Fibroblast of lung (primary cell): ENCODE measurements at regions not wholly inside any gene's neighbourhood (a gene's known extent, or its start where the extent isn't known, plus 50 kb on each side); places are given as distances from the start of the nearest gene placed in this dataset.
A peak's percentile ranks its signal among the peaks of the same experiment; 100 is the strongest.

Source experiments
- DNase-seq, 2 donors: peaks; one replicate each; pipeline versions ENCODE4 v3.0.0 to v3.0.0-alpha.2; 2010; ENCODE audit warnings: low read depth in 2 of 2
- H2AFZ ChIP-seq: 2 replicates; pipeline ENCODE4 v1.5.1; 2012; ENCODE audit warnings: low read length, control low read depth, inconsistent platforms
- H3K27ac ChIP-seq: 2 replicates; pipeline ENCODE4 v1.5.1; 2011; ENCODE audit warnings: low read length, control low read depth; ENCODE audit not compliant: insufficient read depth
- H3K27me3 ChIP-seq: 2 replicates; pipeline ENCODE4 v1.5.1; 2011; ENCODE audit warnings: mild to moderate bottlenecking, low read length; ENCODE audit not compliant: control insufficient read depth, insufficient read depth
- H3K36me3 ChIP-seq: 2 replicates; pipeline ENCODE4 v1.5.1; 2011; ENCODE audit warnings: low read length; ENCODE audit not compliant: control insufficient read depth, insufficient read depth
- H3K4me1 ChIP-seq: 2 replicates; pipeline ENCODE4 v1.5.1; 2011; ENCODE audit warnings: low read length; ENCODE audit not compliant: control insufficient read depth, insufficient read depth; ENCODE audit errors: extremely low read depth
- H3K4me2 ChIP-seq: 2 replicates; pipeline ENCODE4 v1.5.1; 2011; ENCODE audit warnings: low read length, control low read depth; ENCODE audit not compliant: insufficient read depth; ENCODE audit errors: extremely low read depth
- H3K4me3 ChIP-seq, 4 experiments: fragments of 200-600 bp in 1 of 4; sonication (generic) in 1 of 4; replicated peaks in 1 of 4; 2 replicates each; pipeline ENCODE4 v1.5.1; 2011 to 2016; ENCODE audit warnings: low read length in 4 of 4, low read depth in 3 of 4, mild to moderate bottlenecking in 3 of 4, control low read depth in 2 of 4, inconsistent platforms in 1 of 4, mixed read lengths in 1 of 4; ENCODE audit not compliant: insufficient read depth in 1 of 4; ENCODE audit errors: control extremely low read depth in 1 of 4
- H3K79me2 ChIP-seq: 2 replicates; pipeline ENCODE4 v1.5.1; 2012; ENCODE audit warnings: mild to moderate bottlenecking, low read length, inconsistent platforms; ENCODE audit not compliant: control insufficient read depth, insufficient read depth
- H3K9ac ChIP-seq: 2 replicates; pipeline ENCODE4 v1.5.1; 2011; ENCODE audit warnings: mild to moderate bottlenecking, low read length, control low read depth; ENCODE audit not compliant: insufficient read depth
- H3K9me3 ChIP-seq: 2 replicates; pipeline ENCODE4 v1.5.1; 2012; ENCODE audit warnings: low read depth, low read length; ENCODE audit not compliant: control insufficient read depth, insufficient read depth
- H4K20me1 ChIP-seq: 2 replicates; pipeline ENCODE4 v1.5.1; 2011; ENCODE audit warnings: low read length; ENCODE audit not compliant: control insufficient read depth, insufficient read depth; ENCODE audit errors: extremely low read depth
- EZH2 ChIP-seq: IDR thresholded peaks from 2 replicates; pipeline ENCODE4 v1.5.1; 2012; ENCODE audit warnings: low read length, control low read depth, mild to moderate bottlenecking; ENCODE audit errors: missing control alignments
- TF ChIP-seq, protein P1 (sequence below), 2 donors: IDR thresholded peaks in 1 of 2; conservative IDR thresholded peaks in 1 of 2; 1 replicate in 1 of 2; 2 replicates in 1 of 2; pipeline ENCODE4 v1.5.1; 2011 to 2012; ENCODE audit warnings: low read length in 2 of 2, control low read depth in 1 of 2, inconsistent platforms in 1 of 2, low read depth in 1 of 2, mild to moderate bottlenecking in 1 of 2

DNA sequence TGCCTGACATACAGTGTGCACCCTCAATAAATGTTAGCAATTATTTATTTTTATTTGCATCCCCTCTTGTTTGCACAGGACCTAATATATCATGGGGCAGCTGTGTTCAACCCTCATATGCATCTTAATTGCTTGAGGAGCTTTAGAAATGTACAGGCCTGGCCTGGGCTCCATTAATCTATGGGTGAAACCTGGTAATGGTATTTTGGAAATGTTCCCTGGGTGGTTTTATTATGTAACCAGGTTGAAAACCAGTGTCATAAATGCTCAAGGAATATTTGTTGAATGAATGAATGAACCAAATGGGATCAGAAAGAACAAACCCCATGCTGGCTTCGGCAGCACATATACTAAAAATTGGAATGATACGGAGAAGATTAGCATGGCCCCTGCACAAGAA is 84.0 kb upstream of the PICALM start:
- no peak overlapping the region for H3K4me2 ChIP-seq

DNA sequence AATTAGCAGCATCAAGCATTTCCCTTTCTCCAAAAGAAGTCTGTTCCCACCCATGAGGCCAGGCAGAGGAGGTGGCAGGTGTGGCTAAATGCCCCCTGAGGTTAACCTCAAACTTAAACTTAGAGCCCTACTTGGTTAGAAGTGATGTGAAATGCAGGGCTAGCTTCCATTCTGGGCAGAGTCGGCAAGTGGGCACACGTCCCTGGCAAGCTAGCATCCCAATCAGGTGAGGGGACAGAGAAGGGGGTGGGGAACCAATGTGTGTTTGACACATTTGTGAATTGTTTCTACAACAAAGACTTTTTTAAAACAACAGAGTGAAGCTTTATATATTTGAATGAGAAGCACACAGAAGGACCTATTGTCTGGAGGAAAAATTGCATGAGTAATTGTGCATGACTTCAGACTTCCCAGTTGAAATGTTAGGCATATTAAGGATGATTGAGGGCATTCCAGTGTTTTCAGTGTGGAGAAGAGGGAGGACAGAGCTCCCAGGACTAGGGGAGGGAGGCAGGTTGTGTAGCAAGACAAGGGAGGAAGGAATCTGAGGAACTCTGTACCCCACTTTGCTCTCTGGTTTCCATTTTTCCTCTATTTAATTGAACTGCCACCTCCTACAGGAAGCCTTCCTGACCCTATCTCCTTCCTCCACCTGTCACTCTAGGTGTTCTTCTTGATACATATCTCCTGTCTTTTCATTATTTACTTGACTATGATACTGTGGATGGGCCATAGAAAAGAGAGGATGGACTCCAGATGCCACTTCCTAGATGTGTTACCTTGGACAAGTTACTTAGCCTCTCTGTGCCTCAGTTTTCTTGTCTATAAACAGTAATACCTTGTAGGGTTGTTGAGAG is 83.3 kb upstream of the PICALM start:
- TF ChIP-seq, protein P1, sequence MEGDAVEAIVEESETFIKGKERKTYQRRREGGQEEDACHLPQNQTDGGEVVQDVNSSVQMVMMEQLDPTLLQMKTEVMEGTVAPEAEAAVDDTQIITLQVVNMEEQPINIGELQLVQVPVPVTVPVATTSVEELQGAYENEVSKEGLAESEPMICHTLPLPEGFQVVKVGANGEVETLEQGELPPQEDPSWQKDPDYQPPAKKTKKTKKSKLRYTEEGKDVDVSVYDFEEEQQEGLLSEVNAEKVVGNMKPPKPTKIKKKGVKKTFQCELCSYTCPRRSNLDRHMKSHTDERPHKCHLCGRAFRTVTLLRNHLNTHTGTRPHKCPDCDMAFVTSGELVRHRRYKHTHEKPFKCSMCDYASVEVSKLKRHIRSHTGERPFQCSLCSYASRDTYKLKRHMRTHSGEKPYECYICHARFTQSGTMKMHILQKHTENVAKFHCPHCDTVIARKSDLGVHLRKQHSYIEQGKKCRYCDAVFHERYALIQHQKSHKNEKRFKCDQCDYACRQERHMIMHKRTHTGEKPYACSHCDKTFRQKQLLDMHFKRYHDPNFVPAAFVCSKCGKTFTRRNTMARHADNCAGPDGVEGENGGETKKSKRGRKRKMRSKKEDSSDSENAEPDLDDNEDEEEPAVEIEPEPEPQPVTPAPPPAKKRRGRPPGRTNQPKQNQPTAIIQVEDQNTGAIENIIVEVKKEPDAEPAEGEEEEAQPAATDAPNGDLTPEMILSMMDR (conservative IDR thresholded peaks at IDR 0.05 in 1 of 2, IDR thresholded peaks at IDR 0.05 in 1 of 2; ENCODE audit: low read depth in 1 of 2, low read length in 2 of 2): no peak
- TF ChIP-seq EZH2: no peak
- no peak overlapping the region for H3K27ac ChIP-seq
- no peak overlapping the region for H2AFZ ChIP-seq
- peaks cover 12% of the 10 kb centered on the region for H3K4me1 ChIP-seq
- H4K20me1 ChIP-seq: no peaks in the 10 kb centered on the region
- DNase-seq: peak in 1 of 2 donors; percentile 92
- no peaks in the 10 kb centered on the region for H3K36me3 ChIP-seq
- H3K4me3 ChIP-seq: no peak overlapping the region
- H3K4me2 ChIP-seq: peak overlapping the region; percentile 49
- no peaks in the 10 kb centered on the region for H3K9me3 ChIP-seq
- H3K9ac ChIP-seq: no peak overlapping the region
- H3K27me3 ChIP-seq: no peaks in the 10 kb centered on the region
- no peaks in the 10 kb centered on the region for H3K79me2 ChIP-seq

More for the DNA sequence above, 84.0 kb upstream of the PICALM start:
- H3K9ac ChIP-seq: no peak overlapping the region
- H3K4me1 ChIP-seq: peaks cover 12% of the 10 kb centered on the region
- TF ChIP-seq, protein P1 (conservative IDR thresholded peaks at IDR 0.05 in 1 of 2, IDR thresholded peaks at IDR 0.05 in 1 of 2; ENCODE audit: low read depth in 1 of 2, low read length in 2 of 2): no peak
- TF ChIP-seq EZH2: no peak
- H2AFZ ChIP-seq: no peak overlapping the region
- H3K9me3 ChIP-seq: no peaks in the 10 kb centered on the region
- DNase-seq: peak in 1 of 2 donors; percentile 23
- H3K79me2 ChIP-seq: no peaks in the 10 kb centered on the region
- no peaks in the 10 kb centered on the region for H3K36me3 ChIP-seq
- H3K4me3 ChIP-seq: no peak overlapping the region
- no peak overlapping the region for H3K27ac ChIP-seq
- H3K27me3 ChIP-seq: no peaks in the 10 kb centered on the region
- H4K20me1 ChIP-seq: no peaks in the 10 kb centered on the region

DNA sequence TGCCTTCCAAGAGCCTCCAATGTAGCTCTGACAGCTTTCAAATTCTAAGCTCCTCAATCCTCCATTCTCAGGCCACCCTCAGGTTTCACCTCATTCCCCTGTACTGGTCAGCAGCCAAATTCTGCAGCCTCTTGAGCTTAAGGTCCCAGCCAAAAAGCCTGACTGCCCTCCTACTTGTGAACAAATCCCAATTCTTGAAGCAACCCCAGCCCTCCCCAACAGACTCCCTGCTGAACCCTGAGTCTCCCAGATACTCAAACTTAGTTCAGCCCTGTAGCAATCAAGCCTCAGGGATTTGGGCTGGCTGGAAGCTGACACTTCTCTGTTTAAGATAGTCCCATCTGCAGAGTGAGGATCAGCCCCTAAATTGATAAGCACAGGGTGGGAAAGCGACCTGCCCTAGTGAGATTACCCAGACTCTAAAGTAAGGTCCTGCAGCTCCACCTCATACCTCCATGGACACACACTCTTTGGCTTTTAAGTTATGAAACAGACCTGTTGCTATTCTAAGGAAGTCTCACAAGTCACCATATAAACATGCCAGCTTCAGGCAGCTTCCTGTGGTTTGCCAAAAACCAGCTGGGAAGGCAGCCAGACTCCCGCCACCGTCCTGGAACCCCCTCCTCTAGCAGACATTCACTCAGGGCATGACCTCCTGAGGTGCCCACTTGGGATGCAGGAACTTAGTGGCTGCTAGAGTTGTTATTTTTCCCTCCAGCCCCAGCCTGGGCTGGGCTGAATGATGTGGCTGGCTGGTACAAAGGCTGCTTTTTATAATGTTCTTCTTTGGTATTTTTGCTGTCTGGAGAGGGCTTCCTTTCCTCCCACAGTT is 82.5 kb upstream of the PICALM start:
- TF ChIP-seq EZH2: no peak
- TF ChIP-seq, protein P1 (conservative IDR thresholded peaks at IDR 0.05 in 1 of 2, IDR thresholded peaks at IDR 0.05 in 1 of 2; ENCODE audit: low read depth in 1 of 2, low read length in 2 of 2): no peak
- no peak overlapping the region for H3K4me3 ChIP-seq
- peak; percentile 36 to 78 for DNase-seq
- H3K4me1 ChIP-seq: peaks cover 12% of the 10 kb centered on the region
- H2AFZ ChIP-seq: no peak overlapping the region
- H3K79me2 ChIP-seq: no peaks in the 10 kb centered on the region
- no peak overlapping the region for H3K27ac ChIP-seq
- H4K20me1 ChIP-seq: no peaks in the 10 kb centered on the region
- H3K9me3 ChIP-seq: no peaks in the 10 kb centered on the region
- no peaks in the 10 kb centered on the region for H3K27me3 ChIP-seq
- no peaks in the 10 kb centered on the region for H3K36me3 ChIP-seq
- H3K4me2 ChIP-seq: peak overlapping the region; percentile 49
- H3K9ac ChIP-seq: no peak overlapping the region
